Limb (tissue), 2 donors: ENCODE measurements at regions not wholly inside any gene's neighbourhood (a gene's known extent, or its start where the extent isn't known, plus 50 kb on each side); places are given as distances from the start of the nearest gene placed in this dataset.

Experiments used
- DNase-seq, 2 donors: peaks; one replicate each; pipeline ENCODE4 v3.0.0-alpha.2; 2016; ENCODE audit errors: extremely low spot score in 2 of 2

DNA sequence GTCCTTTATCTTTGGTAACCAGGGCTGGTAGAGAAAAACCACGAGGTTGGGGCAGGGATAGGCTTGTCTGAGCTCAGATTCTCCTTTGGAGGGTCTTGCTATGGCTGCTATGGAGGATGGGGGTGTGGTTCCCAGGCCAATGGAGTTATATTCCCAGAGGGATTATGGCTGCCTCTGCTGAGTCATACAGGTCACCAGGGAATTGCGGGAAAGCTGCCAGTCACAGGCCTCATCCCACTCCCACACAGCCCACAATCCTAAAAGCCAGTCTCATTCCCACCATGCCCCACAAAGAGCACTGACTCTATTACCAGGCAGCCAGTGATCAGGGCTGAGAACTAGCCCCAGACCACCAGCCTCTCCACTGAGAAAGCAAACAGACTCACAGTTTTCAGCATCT lies 316.6 kb upstream of the TMEM229A start:
- no peak for DNase-seq

DNA sequence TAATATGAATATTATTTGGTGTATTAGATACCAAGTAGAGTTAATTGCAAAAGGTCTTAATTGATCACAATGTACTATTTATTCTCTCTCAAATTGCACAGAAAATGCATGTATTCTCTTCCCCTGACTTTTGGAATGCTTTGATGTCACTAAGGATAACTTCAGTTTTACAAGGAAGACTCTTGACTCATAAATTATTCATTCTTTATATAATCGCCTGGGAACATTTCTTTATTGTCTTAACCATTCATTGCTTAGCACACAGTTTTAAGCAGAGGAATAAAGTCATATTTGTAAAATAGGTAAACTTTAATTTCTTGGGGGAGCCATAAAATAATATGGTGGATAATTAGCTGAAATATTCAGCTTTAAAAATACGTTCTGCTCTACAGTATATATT lies 306.0 kb upstream of the TMEM229A start:
- DNase-seq: no peak

DNA sequence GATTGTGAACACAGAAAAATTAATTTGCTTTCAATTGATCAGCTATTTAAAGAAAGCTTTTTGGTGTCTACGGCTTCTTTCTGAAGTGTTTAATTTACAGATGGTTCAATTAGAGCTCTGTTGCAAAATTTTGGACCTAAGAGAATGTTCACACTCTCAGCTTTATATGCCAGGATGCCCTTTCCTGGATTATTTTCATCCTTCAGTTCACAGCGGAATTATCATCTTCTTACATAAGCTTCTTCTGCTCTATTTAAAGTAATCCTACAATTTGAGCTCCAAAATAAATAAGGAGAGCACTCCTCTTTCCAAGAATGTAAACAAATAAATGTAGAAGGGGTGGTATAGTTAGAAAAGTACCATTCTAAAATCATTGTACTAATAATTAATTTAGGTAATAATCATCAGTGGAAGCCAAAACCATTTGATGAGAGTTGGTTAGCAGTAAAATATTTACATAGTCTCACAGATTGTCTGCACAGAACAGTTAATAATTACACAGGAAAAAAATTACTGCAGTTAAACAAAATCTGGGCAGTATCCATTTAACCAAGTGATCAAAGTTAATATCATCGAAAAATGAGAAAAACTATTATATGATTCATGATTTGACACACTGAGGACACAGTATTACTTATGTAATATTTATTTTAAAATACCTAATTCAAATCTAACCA lies 298.0 kb upstream of the TMEM229A start:
- no peak for DNase-seq

DNA sequence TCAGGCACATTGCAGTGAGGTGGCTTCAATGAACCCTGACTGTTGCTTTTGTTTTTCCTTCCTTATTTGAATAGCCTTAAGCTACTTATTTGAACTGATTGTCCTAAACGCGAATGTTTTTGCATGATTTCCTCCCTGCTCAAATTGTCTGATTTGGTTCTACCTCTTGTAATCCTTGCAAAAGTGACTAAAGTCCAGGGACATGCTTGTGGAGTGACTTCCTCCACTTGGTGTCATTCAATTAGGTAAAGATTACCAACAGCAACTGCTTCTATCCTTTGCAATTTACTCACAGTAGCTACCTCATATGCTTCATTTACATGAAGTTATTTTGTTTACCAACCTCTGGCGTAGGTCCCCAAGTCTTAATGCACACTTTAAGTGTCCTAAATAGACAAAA lies 295.9 kb upstream of the TMEM229A start:
- no peak for DNase-seq

DNA sequence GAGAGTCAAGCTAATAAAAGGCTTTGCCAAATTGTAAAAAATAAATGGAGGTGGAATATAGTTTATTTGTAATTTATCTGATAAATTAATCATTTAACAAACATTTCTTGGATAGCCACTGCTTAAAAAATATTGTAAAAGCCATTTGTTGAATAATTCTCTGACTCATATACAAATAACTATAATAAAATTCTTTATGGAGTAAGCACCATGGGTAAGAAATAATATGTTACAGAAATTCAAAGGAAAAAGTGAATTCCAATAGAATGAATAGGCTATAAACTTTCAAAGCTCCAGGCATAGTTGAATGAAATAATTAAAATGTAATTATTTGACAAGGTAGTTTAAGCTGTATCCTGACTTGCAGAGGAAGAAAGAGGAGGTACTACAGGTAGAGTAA lies 291.4 kb upstream of the TMEM229A start:
- DNase-seq: no peak

DNA sequence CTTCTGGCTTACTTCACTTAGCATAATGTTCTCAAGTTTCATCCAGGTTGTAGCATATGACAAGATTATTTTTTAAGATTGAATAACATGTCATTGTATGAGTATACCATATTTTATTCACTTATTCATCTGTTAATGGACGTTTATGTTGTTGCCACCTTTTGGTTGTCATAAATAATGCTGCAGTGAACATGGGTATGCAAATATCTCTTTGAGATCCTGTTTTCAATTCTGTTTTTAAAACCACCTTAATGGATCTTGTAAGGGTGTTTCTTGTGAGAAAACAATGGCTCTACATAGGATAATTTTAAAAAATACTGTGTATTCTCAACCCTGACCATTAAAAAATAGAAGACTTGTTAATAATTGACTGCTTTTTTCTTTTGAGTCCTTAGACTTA lies 290.7 kb upstream of the TMEM229A start:
- no peak for DNase-seq

DNA sequence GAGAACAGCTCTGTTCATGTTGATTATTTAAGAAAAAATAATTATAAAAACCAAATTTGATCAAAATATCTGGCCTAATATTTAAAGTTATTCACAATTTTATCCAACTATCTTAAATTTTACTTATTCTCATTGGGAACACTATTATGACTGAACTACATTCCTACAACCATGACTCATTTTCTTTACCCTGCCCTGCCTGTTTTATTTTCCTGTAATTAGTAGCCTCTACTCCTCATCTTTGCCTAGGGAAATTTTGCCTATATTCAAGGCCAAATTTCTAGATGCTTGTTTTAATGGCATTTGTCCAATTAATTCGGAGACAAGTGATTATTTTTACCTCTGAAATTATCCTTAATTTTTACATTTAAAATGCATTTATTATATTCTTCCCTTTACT lies 289.7 kb upstream of the TMEM229A start:
- DNase-seq: no peak

DNA sequence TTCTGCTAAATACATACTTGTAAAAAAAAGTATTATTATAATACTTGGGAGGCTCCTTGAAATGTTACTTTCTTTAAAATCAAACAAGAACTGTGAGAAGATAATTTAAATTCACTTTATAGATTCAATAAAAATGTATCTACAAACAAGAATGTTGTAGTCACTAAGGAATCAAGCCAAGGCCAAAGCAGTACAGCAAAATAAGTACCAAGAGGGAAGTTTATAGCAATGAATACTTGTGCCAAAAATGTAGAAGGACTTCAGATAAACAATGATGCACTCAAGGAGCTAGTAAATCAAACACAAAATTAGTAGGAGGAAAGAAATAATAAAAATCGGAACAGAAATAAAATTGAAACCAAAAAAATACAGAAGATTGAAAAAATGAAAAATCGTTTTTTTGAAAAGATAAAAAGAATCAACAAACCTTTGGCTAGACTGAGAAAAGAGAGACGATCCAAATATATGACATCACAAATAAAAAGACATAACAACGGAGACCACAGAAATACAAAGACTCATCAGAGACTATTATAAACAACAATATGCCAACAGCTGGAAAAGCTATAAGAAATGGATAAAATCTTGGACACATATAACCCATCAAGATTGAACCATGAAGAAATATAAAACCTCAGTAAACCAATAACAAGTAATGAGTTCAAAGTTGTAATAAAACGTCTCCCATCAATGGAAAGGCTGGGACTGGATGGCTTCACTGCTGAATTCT lies 286.0 kb upstream of the TMEM229A start:
- DNase-seq: no peak

DNA sequence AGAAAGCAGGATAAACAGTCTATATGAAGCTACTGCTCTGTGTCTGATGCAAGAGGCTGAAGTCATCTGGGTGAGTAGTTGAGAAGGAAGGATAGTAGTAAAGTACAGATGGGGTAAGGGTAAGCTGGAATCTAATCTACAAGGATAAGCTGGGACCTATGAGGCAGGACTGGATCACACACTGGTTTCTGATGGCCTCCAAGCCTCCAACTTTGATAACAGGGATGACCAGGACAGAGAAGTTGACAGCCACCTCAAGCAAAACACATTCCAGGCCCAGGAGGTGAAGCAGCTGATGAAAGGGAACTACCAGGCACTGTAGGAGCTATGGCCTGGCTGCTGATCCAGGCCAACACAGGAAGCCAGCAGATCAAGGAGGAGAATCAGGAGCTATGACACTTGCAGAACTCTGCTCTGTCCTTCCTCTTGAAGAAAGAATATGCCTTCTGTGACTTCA lies 278.1 kb upstream of the TMEM229A start:
- no peak for DNase-seq

DNA sequence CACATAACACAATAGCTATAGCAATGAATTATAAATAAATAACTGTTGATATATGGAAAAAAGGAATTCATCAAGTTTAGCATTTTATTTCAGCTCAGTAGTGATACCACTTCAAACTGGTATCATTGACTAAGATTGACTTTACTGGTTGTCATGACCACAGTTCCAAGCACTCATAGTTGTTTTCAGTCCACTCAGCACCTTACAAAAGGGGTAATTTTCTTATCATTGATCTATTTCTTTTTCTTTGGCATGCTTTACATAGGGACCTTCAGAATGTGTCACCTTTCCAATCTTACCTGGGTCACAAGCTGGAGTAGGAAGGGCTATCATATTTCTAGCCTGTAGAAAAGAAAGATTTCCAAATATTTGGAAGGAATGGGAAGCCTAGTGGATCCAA lies 275.5 kb upstream of the TMEM229A start:
- DNase-seq: no peak

DNA sequence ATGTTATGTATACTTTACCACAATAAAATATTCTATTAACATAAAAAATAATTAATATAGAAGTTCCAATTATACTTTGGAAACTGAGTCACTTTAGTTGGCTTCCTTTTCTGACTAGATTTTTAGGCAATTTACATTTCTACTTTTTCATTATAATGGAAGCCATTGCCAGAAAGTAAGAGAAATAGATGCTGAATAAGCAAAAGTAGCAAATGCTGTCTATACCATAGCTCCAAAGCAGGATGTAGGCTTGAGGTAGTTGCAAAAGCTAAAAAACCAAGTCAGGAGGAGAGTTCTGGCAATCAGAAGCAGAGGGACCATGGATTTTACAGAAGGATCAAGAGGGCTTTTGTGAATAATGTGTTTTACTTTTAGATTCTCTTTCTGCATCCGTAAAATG lies 262.4 kb upstream of the TMEM229A start:
- DNase-seq: no peak

DNA sequence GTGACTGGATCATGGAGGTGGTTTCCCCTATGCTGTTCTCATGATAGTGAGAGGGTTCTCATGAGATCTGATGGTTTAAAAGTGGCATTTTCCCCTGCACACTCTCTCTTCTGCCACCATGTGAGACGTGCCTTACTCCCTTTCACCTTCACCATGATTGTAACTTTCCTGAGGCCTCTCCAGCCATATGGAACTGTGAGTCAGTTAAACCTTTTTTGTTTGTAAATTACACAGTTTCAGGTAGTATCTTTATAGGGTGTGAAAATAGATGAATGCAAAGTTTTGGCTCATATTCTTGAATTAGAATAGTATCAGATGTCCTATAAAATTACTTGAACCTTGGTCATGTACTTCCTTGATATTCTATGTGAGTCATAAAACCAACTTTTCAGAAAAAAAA lies 252.1 kb upstream of the TMEM229A start:
- no peak for DNase-seq

DNA sequence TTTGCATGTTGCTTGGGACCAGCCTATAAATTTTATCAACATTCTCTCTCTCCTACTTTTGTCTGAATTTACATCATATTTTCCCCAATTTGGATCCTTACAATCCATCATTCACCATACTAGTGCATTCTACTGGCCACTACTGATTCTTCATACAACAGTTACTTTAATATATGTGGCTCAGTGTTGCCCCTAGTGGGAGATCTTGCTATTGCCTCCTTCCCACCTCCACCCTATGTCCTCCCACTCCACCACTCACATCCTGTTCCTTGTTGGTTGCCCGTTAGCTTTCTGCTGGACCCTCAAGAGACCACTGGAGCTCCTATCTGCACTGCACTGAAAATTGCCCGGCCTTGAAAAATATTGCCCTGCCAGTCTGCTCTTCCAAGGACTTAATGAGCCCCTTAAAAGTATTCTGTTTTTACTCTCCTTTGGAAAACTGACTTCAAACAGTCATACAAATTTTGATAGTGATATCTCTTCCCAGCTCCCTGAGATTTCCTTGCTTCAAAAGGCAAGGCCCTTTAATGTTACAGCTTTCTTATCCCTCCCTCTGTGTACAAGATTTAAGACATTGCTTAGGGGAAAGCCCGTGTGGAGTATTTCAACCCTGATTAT lies 243.2 kb upstream of the TMEM229A start:
- DNase-seq: no peak

DNA sequence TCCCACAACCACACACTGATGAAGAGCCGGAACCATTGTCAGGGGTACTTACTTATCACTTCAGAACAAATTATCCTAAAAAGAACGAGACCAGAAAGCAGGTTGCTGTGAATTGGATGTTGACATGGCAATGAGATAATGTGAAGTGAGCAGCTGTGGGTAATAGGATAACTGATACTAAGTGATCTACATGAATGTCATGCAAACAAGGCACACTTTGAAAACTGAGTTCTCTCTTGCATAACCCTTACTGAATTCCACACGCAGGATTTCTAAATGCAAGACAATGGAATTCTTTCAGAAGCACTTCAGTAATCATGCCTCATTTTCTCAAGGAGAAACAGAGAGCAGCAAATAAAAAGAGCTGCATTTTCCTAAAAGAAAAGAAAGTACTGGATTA lies 242.5 kb upstream of the TMEM229A start:
- no peak for DNase-seq

DNA sequence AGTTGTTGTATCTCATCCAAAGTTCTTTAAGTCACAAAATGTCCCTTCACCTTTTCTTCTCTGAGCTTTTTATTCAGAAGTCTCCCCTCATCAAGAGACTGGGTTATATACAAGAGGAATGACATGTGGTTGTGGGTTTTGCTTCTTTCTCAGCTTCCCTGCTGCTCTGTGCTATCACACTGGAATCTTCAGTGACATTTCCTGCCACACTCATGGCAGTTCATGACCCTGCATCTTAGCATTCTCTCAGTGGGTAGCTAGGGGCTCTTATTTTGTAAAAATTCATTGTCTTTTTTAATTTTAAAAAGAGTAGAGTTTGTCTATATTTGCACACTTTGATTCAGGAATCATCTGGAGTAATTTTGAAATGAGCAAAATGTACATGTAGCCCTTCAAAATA lies 236.9 kb upstream of the TMEM229A start:
- DNase-seq: no peak

DNA sequence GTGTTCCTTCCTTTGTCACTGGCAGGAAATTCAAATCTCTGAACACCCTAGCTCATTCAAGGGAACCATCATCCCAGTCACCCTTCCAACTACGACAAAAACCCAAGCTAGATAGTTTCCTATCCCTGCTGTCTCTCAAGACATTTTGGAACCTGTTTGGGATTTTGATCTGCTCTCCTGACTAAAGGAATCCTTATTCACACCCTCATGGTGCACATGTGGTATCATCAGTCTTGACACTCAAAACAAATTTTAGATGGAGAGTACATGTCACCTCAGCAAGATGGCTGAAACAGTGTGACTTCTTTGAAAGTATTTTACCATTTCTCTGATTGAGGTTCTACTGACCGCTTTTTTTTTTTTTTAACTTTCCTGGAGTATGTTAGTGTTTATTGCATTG lies 234.3 kb upstream of the TMEM229A start:
- DNase-seq: no peak

DNA sequence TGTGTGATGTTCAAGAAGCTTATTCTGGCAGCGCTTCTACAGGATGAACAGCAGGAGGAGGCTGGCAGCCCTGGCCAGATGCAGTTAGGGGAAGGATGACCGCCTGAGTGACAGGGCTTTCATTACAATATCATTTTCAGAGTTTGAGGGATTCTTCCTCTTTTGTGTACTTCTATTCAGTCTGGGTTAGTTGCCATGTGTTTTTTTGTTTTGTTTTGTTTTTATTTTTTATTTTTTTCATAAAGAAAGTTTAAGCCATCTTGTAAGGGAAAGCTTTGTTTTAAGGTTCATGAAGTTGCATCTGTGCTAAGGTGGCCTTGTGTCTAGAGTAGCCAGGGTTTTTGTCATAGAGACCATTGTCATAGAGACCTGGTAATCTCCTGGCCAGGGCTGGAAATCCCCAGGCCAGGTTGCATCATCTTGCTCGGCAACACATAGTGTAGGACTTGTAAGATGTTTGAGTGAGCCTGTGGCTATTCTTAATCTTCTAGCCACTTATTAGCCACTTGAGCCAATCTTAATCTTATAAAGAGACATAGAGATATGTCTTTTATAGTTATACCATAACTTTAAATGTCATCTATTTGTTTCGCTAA lies 230.5 kb upstream of the TMEM229A start:
- no peak for DNase-seq

DNA sequence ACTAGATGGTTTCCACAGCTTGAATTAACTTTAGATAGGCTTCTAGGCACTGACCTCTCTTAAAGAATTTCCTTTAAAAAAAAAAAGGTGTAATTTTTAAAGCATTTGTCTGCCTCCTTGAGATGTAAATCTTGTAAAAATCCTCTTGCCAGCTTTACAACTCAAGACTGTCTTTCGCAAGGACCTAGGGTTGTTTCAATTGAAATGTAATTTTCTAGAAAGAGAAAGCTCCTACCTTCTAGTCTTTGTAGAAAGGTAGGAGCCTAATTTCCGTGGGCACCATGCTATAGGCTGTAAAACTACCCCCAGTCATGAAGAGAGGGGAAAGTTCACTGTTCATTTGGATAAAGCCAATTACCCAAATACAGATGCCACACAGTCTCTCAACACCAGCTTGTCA lies 228.8 kb upstream of the TMEM229A start:
- no peak for DNase-seq

DNA sequence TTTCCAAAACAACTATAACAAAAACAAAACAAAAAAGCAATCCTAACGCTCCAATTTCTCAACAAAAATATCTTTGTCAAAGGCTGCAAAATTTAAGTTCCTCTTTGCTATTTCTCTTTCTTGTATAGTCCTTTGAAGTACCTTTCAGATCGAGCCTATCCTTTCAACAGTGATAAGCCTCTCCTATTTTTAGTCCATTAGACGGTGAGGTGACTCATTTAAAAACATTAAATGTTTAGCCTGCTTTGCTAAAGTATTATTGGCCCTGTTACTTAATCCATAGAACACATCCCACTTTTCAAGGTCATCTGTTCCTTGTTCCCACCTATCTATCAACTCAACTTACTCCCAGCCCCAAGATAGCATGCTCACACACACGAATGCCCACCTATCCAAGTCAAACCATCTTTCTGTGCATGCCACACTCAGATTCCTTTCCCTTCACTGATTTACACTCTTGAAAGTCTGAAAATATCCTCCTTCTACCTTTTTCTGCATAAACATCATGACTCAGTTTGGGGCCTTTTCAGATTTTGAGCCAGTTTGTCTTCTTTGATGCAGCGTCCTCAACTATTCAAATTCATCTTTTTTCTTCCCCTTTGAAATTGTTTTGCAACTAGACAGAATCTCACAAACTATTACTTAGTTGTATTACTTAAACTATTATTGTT lies 224.9 kb upstream of the TMEM229A start:
- no peak for DNase-seq

DNA sequence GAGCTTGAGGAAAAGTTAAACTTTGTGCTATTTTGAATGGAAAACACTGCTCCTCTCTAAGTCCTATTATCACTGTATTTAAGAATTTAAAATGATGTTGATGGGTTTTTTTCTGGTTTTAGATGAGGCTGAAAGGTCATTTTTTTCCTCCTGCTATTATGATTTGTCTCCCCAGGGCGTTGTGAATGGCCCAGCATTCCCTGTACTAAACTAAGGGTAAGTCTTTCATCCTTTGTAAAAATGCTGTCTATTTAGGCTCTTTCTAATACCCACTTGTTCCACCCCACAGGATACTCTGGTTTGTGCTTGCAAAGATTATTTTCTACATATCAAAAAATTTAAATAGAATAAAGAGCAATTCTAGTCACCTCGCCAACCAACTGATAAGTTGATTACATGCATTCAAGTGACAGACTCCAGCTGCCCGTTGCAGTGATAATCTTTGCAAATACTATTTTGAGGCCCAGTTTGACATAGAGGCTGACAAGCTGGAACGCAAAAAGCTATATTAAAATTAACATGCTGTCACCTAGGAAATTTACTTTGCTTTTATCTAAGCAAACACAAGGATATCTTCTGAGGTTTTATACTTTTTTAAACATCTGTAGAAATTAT lies 222.3 kb upstream of the TMEM229A start:
- DNase-seq: no peak

DNA sequence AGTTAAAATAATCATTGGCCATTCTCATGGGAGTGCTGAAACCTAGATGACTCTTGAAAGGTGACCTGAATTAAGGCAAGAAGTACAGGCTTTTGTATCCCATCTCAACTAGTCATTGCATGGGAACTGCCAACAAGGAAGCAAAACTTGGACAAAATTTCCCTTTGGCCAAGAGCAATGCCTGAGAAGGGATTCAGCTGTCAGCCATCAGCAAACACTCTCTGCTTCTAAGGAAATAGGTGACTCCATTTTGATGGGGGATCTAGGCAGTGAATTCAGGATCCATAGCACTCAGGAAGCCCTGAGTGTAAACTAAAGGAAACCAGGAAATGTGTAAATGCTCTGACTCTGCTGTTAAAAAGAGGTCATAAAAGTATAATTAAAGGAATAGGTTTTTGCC lies 221.5 kb upstream of the TMEM229A start:
- no peak for DNase-seq

DNA sequence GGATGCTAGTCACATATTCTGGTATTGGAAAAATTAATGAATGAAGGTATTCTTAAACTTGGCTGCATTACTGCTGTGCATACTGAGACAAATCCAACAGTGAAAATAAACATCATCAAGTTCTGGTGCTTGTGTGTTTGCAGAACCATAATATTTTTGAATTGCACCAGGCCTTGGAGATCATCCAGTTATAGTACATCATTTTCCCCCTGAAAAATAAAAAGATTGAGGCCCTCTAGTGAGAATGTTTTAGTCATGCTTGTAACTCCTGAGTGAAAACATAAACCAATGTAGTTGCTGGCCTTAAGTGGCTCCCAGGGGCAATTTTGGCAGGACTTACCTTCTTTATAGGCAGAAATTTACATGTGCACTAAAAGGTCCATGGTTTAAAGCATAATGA lies 218.8 kb upstream of the TMEM229A start:
- DNase-seq: no peak
